ENCODE measurements at regions not wholly inside any gene's neighbourhood (a gene's known extent, or its start where the extent isn't known, plus 50 kb on each side); places are given as distances from the start of the nearest gene placed in this dataset.

DNA sequence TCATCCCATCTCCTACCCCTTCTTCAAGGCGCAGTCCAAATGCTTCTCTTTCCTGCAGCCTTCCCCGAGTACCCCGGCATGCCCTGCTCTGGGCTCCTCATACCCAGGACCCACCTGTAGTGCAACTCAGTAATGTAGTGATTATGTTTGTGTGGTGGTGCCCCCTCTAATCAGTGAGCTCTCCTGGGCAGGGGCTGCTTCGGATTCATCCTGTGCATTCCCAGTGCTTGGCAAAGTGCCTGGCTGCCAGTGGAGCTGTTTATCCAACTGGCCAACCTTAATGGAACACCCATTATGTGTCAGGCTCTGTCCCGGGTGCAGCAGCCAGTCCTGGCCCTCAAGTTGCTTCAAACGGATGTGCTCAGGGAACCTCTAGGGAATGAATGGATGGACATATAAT, 174.4 kb upstream of the LINGO1 start:
- TF ChIP-seq, protein P1, sequence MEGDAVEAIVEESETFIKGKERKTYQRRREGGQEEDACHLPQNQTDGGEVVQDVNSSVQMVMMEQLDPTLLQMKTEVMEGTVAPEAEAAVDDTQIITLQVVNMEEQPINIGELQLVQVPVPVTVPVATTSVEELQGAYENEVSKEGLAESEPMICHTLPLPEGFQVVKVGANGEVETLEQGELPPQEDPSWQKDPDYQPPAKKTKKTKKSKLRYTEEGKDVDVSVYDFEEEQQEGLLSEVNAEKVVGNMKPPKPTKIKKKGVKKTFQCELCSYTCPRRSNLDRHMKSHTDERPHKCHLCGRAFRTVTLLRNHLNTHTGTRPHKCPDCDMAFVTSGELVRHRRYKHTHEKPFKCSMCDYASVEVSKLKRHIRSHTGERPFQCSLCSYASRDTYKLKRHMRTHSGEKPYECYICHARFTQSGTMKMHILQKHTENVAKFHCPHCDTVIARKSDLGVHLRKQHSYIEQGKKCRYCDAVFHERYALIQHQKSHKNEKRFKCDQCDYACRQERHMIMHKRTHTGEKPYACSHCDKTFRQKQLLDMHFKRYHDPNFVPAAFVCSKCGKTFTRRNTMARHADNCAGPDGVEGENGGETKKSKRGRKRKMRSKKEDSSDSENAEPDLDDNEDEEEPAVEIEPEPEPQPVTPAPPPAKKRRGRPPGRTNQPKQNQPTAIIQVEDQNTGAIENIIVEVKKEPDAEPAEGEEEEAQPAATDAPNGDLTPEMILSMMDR (IDR thresholded peaks at IDR 0.05): no peak
- DNase-seq (ENCODE audit: low spot score): no peak
- no peak for ATAC-seq (ENCODE audit: low FRiP score)

DNA sequence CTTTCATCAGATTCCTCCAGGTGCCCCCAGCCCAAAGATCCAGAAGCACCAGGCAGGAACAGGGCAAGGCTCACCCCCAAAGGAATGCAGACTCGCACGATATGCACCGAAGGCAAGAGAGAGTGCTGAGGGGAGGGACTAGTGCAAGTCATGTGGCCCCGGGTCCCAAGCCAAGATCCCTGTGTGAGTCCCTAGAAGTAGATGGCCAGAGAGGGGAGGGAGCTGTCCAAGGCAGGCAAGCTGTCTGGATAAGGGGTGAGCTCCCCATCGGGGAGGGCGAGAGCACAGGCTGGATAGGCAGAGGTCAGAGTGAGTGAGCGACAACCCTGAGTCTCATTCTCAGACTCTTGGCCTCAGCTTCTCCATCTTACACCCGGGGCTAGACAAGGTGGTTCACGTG, 171.5 kb upstream of the LINGO1 start:
- ATAC-seq (ENCODE audit: low FRiP score): no peak

DNA sequence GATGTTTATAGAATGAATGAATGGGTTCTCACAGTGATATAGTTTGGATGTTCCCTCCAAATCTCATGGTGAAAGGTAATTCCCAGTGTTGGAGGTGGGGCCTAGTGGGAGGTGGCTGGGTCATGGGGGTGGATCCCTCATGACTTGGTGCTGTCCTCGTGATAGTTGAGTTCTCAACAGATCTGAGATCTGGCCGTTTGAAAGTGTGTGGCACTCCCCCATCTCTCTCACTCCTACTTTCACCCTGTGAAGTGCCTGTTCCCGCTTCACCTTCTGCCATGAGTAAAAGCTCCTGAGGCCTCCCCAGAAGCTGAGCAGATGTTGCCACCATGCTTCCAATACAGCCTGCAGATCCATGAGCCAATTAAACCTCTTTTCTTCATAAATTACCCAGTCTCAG, 170.8 kb upstream of the LINGO1 start:
- ATAC-seq (ENCODE audit: low FRiP score) (no peak), DNase-seq (ENCODE audit: low spot score) (no peak)
- TF ChIP-seq, protein P1 (IDR thresholded peaks at IDR 0.05): no peak

More for the DNA sequence above, 171.5 kb upstream of the LINGO1 start:
- no peak for DNase-seq (ENCODE audit: low spot score)
- TF ChIP-seq, protein P1 (IDR thresholded peaks at IDR 0.05): no peak

DNA sequence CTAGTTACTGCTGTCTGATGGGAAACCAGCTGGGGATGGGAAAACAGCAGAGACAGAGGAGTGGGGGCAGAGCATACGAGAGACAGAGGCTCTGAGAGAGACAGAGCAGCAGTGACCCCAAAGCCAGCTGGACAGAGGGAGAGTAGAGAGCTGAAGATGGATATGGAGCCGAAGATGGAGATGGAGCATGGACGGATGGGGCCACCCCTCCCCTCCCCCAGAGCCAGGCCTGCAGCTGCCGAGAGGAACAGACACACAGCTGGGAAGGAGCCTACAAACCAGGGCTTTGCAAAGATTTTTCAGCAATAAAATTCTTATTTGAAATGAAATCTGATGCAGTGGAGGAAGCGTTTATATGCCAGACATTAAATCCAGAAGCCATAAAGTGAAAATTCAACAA, 167.6 kb upstream of the LINGO1 start:
- DNase-seq (ENCODE audit: low spot score) (no peak), ATAC-seq (ENCODE audit: low FRiP score) (no peak)
- TF ChIP-seq, protein P1 (IDR thresholded peaks at IDR 0.05): no peak

DNA sequence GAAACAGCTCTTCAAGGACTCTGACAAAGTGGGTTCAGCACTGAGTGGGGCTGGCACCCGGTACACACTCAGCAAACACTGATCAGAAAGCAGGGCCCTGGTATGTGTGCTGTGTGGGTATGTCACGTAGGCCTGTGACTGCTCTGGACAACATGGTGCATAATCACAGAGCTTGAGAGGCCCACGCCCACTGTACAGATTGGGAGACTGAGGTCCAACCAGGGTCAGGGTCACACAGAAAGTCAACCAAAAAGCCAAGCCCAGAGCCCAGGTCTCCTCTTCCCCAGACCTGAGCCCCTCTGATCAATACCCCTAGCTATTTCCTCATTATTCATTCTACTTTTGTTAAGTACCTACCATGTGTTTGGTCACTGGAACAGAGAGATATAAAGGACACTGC, 166.1 kb upstream of the LINGO1 start:
- DNase-seq (ENCODE audit: low spot score) (no peak), ATAC-seq (ENCODE audit: low FRiP score) (no peak)
- TF ChIP-seq, protein P1 (IDR thresholded peaks at IDR 0.05): no peak

DNA sequence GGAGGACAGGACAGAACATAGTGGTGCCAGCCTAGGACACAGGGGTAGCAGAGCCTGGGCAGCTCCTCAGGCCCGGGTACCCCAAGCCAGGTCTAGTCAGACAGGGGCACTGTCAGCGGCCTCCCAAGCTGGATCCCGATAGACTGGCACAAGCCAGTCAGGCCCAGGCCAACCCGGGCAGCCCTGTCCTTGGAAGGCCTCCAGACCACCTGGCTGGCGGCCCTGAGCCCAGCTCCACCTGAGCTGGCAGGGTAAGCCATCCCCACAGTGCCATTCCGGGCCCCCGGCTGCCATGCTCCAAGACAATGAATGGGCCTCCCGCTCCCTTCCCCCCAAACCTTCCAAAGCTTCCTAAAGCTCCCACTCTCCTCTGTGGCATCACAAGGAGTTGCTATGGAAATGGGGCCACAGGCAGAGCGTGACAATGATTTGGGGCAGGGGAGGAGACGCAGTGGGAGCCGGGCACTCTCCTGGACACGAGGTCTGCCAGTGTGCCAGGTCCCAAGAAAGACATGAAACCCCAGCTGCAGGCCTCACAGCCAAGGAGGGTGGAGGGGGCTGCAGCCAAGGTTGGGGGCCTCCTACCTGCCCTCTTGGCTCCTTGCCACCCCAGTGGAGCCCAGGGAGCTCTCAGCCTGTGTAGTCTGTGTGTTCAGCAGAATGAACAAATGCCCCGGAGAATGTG, 165.6 kb upstream of the LINGO1 start:
- no peak for DNase-seq (ENCODE audit: low spot score)
- TF ChIP-seq, protein P1 (IDR thresholded peaks at IDR 0.05): no peak
- no peak for ATAC-seq (ENCODE audit: low FRiP score)

DNA sequence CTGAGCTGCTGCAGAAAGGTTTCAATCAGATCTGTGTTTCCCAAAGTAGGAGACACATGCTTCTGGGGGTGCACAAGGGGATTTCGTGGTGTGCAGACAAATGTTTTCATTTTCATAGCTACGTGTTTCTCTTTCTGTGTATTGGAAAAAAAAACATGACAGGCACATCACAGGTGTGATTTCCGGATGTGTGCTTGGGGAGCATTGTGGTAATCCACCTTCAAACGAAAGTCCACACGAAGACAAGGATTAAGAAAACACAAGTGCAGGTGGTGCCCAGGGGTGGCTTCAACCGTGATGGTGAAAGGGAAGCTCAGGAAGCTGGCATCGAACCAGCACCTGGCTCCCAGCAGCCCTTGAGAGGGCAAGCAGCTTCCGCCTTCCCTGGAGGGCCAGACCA, 164.6 kb upstream of the LINGO1 start:
- TF ChIP-seq, protein P1 (IDR thresholded peaks at IDR 0.05): no peak
- ATAC-seq (ENCODE audit: low FRiP score): no peak

More for the DNA sequence above, 164.6 kb upstream of the LINGO1 start:
- DNase-seq (ENCODE audit: low spot score): no peak
